HEK293 (cell line): ENCODE measurements at regions not wholly inside any gene's neighbourhood (a gene's known extent, or its start where the extent isn't known, plus 50 kb on each side); places are given as distances from the start of the nearest gene placed in this dataset.

ENCODE experiments used
- ATF2 ChIP-seq: fragments of 450-650 bp; formaldehyde crosslinking; IDR thresholded peaks from 2 replicates; pipeline ENCODE4 v1.5.1; 2016; ENCODE audit warnings: missing biosample characterization, missing genetic modification characterization, low read depth
- CTCF ChIP-seq: fragments of 450-650 bp; formaldehyde crosslinking; IDR thresholded peaks from 2 replicates; pipeline ENCODE4 v1.5.1; 2016; ENCODE audit warnings: missing biosample characterization, missing genetic modification characterization
- MYNN ChIP-seq: fragments of 450-650 bp; formaldehyde crosslinking; IDR thresholded peaks from 2 replicates; pipeline ENCODE4 v1.5.1; 2016; ENCODE audit warnings: missing biosample characterization, missing genetic modification characterization, borderline replicate concordance
- REST ChIP-seq: fragments of 450-650 bp; formaldehyde crosslinking; IDR thresholded peaks from 2 replicates; pipeline ENCODE4 v1.5.1; 2016; ENCODE audit warnings: missing biosample characterization, missing genetic modification characterization
- ZBTB1 ChIP-seq: fragments of 450-650 bp; formaldehyde crosslinking; IDR thresholded peaks from 2 replicates; pipeline ENCODE4 v1.5.1; 2016; ENCODE audit warnings: missing biosample characterization, missing genetic modification characterization
- ZBTB11 ChIP-seq: fragments of 450-650 bp; formaldehyde crosslinking; conservative IDR thresholded peaks from 2 replicates; pipeline ENCODE4 v1.5.1; 2016; ENCODE audit warnings: low read depth, missing biosample characterization, missing genetic modification characterization
- ZNF112 ChIP-seq: fragments of 450-650 bp; formaldehyde crosslinking; IDR thresholded peaks from 2 replicates; pipeline ENCODE4 v1.5.0; 2017; ENCODE audit warnings: missing biosample characterization, missing genetic modification characterization
- ZNF2 ChIP-seq: fragments of 450-650 bp; formaldehyde crosslinking; IDR thresholded peaks from 2 replicates; pipeline ENCODE4 v1.5.1; 2016; ENCODE audit warnings: missing biosample characterization, missing genetic modification characterization
- ZNF24 ChIP-seq: fragments of 450-650 bp; formaldehyde crosslinking; IDR thresholded peaks from 2 replicates; pipeline ENCODE4 v1.5.1; 2016; ENCODE audit warnings: missing biosample characterization, missing genetic modification characterization
- ZNF639 ChIP-seq: fragments of 450-650 bp; formaldehyde crosslinking; IDR thresholded peaks from 2 replicates; pipeline ENCODE4 v1.5.1; 2016; ENCODE audit warnings: missing biosample characterization, missing genetic modification characterization

GRCh38 chr9:36759141-36759540 lies 186.4 kb downstream of the MELK start:
- TF ChIP-seq REST (tag by site-specific recombination), result no peak
- TF ChIP-seq MYNN (tag by site-specific recombination), result no peak
- no peak for TF ChIP-seq CTCF (tag by site-specific recombination)
- no peak for TF ChIP-seq ZNF2 (tag by site-specific recombination)
- TF ChIP-seq ATF2 (tag by site-specific recombination), result no peak
- TF ChIP-seq ZBTB11 (tag by site-specific recombination), result no peak
- no peak for TF ChIP-seq ZBTB1 (tag by site-specific recombination)
- no peak for TF ChIP-seq ZNF639 (tag by site-specific recombination)
- no peak for TF ChIP-seq ZNF112 (tag by site-specific recombination)
- no peak for TF ChIP-seq ZNF24 (tag by site-specific recombination)
